GM12864 (cell line): ENCODE measurements at regions not wholly inside any gene's neighbourhood (a gene's known extent, or its start where the extent isn't known, plus 50 kb on each side); places are given as distances from the start of the nearest gene placed in this dataset.

Source experiments
- DNase-seq: peaks from one replicate; pipeline ENCODE4 v3.0.0-alpha.2; 2011; ENCODE audit warnings: low read depth
- H3K4me3 ChIP-seq: 2 replicates; pipeline ENCODE4 v1.5.1; 2011; ENCODE audit warnings: mild to moderate bottlenecking, low read depth, low read length, control low read depth
- TF ChIP-seq, protein P1 (sequence below): IDR thresholded peaks from 2 replicates; pipeline ENCODE4 v1.5.1; 2011; ENCODE audit warnings: low read depth, mild to moderate bottlenecking, moderate library complexity, low read length, control low read depth, inconsistent platforms; ENCODE audit errors: missing control alignments

- no peak overlapping the region for H3K4me3 ChIP-seq
- DNase-seq, result no peak
- TF ChIP-seq, protein P1, sequence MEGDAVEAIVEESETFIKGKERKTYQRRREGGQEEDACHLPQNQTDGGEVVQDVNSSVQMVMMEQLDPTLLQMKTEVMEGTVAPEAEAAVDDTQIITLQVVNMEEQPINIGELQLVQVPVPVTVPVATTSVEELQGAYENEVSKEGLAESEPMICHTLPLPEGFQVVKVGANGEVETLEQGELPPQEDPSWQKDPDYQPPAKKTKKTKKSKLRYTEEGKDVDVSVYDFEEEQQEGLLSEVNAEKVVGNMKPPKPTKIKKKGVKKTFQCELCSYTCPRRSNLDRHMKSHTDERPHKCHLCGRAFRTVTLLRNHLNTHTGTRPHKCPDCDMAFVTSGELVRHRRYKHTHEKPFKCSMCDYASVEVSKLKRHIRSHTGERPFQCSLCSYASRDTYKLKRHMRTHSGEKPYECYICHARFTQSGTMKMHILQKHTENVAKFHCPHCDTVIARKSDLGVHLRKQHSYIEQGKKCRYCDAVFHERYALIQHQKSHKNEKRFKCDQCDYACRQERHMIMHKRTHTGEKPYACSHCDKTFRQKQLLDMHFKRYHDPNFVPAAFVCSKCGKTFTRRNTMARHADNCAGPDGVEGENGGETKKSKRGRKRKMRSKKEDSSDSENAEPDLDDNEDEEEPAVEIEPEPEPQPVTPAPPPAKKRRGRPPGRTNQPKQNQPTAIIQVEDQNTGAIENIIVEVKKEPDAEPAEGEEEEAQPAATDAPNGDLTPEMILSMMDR, result no peak
Measured at GRCh38 chr14:76974365-76974764, 54.1 kb downstream of the IRF2BPL start.

DNA sequence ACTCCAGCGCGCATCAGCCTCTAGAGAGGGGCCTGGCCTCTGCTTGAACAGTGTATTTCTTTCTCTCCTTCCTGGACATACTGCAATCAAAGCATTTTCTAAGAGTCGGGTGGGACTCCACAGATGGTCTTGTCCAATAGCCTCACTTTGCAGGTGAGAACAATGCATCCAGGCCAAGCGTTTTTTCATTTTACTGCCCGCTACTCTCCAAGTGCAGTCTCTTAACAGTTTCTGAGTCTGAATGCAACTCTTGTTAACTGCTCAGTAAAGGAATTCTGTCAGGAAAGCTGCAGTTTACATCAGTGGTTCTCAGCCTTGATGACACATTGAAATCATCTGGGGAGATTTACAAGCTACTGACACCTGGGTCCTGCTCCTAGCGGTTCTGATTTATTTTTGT is 57.0 kb downstream of the IRF2BPL start:
- H3K4me3 ChIP-seq, result no peak overlapping the region
- DNase-seq, result no peak
- TF ChIP-seq, protein P1, result no peak

DNA sequence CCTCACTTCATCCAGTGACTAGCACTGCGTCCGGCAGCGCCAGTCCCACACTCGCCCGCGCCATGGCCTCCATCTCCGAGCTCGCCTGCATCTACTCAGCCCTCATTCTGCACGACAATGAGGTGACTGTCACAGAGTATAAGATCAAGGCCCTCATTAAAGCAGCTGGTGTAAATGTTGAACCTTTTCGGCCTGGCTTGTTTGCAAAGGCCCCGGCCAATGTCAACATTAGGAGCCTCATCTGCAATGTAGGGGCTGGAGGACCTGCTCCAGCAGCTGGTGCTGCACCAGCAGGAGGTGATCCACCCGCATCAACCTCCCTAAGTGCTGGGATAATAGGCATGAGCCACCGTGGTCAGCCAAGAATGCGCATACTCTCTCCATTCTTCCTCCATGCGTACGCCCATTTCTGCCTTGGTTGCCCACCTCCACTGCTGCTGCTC is 59.9 kb downstream of the IRF2BPL start:
- TF ChIP-seq, protein P1, result no peak
- no peak overlapping the region for H3K4me3 ChIP-seq
- DNase-seq, result no peak

GRCh38 chr14:76967788-76968187 is 60.7 kb downstream of the IRF2BPL start:
- TF ChIP-seq, protein P1, result no peak
- H3K4me3 ChIP-seq, result no peak overlapping the region
- DNase-seq, result no peak

GRCh38 chr14:76965232-76965631 is 63.3 kb downstream of the IRF2BPL start:
- DNase-seq, result no peak
- H3K4me3 ChIP-seq, result no peak overlapping the region
- TF ChIP-seq, protein P1, result no peak

DNA sequence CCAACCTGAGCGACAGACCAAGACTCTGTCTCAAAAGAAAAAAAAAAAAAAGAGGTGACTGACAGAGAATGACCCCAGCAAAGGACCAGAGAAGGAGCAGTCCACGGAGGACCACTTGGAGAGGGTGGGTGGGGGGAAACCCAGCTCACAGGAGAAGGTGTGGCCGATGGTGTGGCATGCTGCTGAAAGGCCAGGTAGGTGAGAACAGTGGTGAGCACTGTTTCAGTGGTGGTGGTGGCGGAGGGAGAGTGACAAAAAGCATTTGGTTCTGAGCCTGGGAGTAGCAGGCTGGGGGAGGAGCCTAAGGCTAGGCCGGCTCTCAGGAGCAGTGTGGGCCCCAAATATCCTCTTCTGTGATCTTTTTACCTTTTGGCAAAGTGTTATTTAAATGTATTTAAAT is 63.8 kb downstream of the IRF2BPL start:
- no peak for DNase-seq
- TF ChIP-seq, protein P1, result no peak
- H3K4me3 ChIP-seq, result no peak overlapping the region

- TF ChIP-seq, protein P1, result no peak
- H3K4me3 ChIP-seq, result no peak overlapping the region
- no peak for DNase-seq
Measured at GRCh38 chr14:76963372-76963771, 65.1 kb downstream of the IRF2BPL start.
